ENCODE measurements at regions not wholly inside any gene's neighbourhood (a gene's known extent, or its start where the extent isn't known, plus 50 kb on each side); places are given as distances from the start of the nearest gene placed in this dataset.

DNA sequence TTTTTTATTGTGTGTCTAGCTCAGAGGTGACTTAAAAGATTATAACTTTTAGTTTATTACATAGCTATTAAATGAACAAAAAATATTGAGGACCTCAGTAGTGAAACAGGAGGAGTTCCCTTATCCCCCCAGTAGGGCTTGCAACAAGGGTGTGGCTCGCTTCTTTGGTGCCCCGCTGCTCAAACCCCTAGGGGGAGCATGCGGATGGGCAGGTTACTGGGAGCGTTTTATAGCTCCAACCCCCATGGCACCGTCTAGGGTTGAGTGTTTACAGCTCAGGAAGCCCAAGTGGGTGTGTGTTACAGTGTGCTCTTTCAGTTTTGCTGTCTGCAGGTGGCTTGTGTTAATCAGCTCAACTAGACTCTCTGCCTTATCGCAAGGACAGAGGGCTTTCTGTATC lies 1513.7 kb downstream of the GRIK2 start:
- no peak for TF ChIP-seq POLR2A (IDR thresholded peaks at IDR 0.05)
- TF ChIP-seq, protein P1, sequence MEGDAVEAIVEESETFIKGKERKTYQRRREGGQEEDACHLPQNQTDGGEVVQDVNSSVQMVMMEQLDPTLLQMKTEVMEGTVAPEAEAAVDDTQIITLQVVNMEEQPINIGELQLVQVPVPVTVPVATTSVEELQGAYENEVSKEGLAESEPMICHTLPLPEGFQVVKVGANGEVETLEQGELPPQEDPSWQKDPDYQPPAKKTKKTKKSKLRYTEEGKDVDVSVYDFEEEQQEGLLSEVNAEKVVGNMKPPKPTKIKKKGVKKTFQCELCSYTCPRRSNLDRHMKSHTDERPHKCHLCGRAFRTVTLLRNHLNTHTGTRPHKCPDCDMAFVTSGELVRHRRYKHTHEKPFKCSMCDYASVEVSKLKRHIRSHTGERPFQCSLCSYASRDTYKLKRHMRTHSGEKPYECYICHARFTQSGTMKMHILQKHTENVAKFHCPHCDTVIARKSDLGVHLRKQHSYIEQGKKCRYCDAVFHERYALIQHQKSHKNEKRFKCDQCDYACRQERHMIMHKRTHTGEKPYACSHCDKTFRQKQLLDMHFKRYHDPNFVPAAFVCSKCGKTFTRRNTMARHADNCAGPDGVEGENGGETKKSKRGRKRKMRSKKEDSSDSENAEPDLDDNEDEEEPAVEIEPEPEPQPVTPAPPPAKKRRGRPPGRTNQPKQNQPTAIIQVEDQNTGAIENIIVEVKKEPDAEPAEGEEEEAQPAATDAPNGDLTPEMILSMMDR (IDR thresholded peaks at IDR 0.05): no peak
- no peak for TF ChIP-seq EP300 (IDR thresholded peaks at IDR 0.05)
- no peak for TF ChIP-seq POLR2AphosphoS5 (IDR thresholded peaks at IDR 0.05)
